AML-193 (cell line): ENCODE measurements at regions not wholly inside any gene's neighbourhood (a gene's known extent, or its start where the extent isn't known, plus 50 kb on each side); places are given as distances from the start of the nearest gene placed in this dataset.

ENCODE experiments used
- DNase-seq, 2 experiments: peaks; one replicate each; lab custom pipeline; 2025; lab: John Stamatoyannopoulos, UW

- DNase-seq = no peak
These were observed 843.6 kb downstream of the ADGRL2 start for GRCh38 chr1:82644186-82644915.

DNA sequence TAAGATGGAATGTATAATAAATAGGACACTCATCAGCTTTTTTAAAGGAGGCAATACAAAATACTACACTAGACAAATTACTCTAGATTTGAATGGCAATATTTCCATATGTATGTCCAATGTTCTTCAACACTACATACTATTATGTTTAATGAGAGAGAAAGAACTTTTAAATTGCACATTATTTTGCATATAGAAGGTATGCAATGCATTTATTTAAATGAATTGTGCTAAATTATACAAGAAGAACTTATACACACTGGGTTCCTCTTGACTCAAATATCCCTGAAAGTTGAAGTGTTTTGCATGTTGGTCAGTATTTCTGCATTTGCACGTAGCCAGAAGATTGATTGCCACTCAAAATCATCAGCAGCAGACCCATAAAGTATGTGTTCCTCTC, 839.6 kb downstream of the ADGRL2 start:
- no peak for DNase-seq

DNA sequence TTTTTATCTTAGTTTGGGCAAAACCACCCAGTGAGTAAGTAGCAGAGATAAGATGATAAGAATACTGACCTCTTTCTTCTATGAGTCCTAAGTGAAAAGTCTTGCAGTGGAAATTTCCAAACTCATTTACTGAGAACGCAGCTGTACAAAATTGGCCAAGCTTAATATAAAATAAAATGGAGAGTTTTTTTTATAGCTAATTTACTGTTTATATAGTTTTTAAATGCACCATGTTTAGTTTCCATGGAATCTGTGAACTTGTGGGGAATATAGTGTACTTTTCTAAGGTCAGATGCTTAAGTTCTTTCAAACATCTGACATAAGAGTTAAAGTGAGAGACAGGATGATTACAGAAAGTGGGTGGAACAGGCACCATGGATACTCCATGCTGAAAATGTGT, 833.5 kb downstream of the ADGRL2 start:
- DNase-seq = no peak

- no peak for DNase-seq
These were observed 831.4 kb downstream of the ADGRL2 start for GRCh38 chr1:82632155-82632554.

DNA sequence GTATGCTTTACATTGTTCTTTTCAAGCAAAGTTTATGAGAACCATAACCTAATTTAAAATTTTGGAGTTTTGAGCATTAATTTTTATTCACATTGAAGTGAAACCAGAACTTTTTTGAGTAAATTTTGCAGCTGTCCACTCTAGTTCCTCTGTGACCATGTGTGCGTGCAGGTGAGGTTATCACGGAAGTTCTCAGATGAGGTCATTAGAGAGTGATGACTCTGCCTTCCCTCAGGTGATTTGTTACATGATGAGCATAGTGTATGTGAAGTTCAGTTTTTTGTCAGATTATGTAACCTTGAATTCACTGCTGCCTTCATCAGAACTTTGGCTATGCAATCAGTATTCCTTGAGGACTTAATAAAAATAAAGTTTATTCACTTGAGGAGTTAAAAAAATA, 828.2 kb downstream of the ADGRL2 start:
- DNase-seq = no peak

DNA sequence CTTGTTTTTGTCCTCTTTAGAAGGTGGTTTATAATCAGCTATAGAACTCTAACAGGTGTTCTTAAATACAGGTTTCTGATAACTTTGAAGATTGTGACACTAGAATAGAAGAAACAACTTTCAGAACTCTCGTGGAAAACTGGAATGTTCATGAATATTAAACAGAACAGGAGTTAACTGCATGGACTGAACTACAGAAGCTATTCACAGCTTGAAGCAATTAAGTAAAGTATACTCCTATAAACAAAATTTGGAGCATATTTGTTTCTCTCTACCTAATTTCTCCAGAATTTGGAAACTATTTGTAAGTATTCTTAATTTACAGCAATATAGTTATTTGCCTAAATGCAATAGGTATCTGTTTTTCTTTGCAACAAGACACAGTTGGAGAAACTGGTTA, 824.8 kb downstream of the ADGRL2 start:
- DNase-seq = no peak

DNA sequence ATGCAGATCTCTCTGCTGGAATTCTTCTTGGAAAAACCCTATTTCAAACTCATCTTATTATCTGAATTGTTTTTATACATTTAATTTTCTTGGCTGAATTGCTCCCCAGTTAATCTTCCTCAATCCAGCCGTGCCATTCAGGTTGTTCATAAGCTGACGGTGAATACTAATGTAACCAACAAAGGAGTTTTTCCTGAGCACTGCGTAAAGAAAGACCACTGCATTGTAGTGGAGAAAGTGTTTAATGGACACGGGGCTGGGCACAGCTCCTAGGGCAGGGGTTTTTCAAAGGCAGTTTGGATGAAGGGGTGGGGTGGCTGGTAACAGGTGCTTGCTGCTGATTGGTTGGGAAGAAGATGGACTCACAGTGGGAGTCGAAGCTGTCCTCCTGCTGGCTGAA, 820.3 kb downstream of the ADGRL2 start:
- no peak for DNase-seq

GRCh38 chr1:82614090-82614489, 813.4 kb downstream of the ADGRL2 start:
- DNase-seq = no peak

DNA sequence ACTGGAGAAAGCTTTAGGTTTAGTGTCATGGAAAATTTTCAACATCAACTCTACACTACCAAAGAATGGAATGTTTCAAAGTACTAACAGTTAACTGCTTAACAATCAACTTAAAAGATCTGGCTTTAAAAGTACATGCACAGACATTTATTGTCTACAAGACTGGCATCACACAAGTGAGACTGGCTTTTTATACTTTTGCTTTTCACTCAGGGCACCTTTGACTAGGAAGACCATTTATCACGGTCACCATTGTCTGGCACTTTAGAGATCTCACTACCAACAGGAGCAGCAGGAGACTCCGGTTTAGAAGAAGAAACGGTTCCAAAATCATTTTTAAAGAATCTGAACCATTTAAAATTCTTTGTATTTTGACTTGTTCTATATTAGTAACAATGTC, 812.3 kb downstream of the ADGRL2 start:
- no peak for DNase-seq

DNA sequence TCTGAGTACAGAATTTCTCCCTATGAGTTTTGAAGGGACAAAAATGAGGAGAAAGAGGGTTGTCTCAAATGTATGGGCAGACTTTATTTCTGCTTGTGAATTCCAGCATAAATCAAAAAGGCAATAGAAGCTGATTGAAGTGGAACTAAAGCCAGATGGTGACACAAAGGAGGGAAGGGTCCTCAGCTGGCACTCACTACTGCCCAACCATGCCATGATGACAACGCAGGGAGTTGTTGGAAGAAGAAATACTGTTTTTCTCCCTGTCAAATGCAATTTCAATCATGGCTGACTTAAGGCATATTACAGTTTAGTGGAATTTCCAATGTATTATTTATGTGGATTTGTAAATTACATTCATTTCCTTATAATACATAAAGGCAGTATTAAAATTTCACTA, 805.8 kb downstream of the ADGRL2 start:
- DNase-seq = no peak

DNA sequence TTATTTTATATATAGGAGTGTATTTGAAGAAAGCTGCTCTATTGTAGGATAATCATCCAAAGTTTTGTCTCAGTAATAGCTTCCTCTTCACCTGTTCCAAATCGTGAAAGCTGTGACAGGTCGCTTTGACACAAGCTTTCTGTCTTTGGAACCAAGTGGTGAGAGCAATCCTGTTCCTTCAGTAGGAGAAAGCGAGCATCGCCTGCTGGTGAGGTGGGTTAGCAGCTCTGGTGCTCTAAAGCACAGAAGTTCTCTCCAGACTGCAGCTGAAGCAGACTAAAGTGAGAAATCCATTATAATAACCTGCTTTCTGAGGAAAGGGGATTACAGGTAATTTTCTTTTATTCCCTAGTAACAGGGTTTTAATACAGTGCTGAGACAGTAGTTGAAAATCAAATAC, 803.8 kb downstream of the ADGRL2 start:
- no peak for DNase-seq

GRCh38 chr1:82600314-82600713, 799.6 kb downstream of the ADGRL2 start:
- no peak for DNase-seq

DNA sequence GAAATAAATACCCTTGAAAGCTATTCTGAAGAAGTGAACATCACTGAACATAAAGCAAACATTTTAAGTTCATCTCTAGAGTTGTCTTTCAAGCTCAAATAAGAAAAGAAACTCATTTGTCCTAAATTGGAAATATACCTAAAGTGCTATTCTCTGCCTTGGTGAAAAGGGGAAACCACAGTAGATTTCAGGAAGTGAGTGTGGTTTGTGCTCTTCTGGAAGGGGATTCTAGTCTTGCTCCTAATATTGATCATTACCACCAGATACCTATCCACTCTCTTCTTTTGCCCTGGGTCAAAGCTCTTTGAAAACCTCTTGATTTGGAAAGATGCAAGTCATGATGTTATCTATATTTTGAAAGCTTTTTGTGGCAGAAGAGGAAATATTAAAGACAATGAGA, 798.1 kb downstream of the ADGRL2 start:
- peak in 1 of 2 experiments; percentile 0 for DNase-seq

GRCh38 chr1:82598337-82598736, 797.6 kb downstream of the ADGRL2 start:
- DNase-seq = no peak

- no peak for DNase-seq
These were observed 796.9 kb downstream of the ADGRL2 start for GRCh38 chr1:82597649-82598048.

GRCh38 chr1:82597141-82597540, 796.4 kb downstream of the ADGRL2 start:
- DNase-seq = no peak

GRCh38 chr1:82593561-82593960, 792.8 kb downstream of the ADGRL2 start:
- no peak for DNase-seq

DNA sequence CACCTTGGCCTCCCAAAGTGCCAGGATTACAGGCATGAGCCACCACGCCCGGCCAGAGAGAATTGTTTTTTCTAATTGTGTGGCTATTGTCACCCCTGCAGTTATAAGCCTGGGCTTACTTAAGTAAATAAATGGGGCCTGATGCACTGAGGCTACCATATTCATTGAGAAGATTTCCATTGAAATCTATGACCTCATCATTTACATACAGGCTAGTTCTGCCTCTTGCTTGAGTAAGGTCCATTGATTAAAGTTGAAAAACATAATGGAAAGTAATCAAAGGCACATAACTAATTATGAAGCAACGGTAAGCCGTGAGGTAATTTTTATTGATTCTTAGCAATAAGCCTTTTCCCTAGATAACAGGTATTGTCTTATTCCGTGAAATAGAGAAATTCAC, 788.9 kb downstream of the ADGRL2 start:
- DNase-seq = no peak

GRCh38 chr1:82587371-82587770, 786.6 kb downstream of the ADGRL2 start:
- no peak for DNase-seq

DNA sequence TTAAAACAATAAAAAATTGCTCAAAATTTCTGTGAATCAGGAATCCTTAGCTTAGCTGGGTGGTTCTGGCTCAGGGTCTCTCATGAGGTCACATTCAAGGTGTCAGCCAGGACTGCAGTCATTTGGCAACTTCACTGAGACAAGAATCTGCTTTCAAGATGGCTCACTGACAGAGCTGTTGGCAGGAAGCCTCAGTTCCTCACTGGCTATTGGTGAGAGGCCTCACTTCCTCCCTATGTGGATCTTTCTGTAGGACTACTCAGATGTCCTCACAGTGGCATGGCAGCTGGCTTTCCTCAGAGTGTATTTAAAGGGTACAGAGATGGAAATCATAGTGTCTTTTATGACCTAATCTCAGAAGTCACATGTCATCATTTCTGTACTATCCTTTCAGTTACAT, 785.7 kb downstream of the ADGRL2 start:
- no peak for DNase-seq

- no peak for DNase-seq
These were observed 781.6 kb downstream of the ADGRL2 start for GRCh38 chr1:82582347-82582746.

GRCh38 chr1:82578086-82578726, 777.5 kb downstream of the ADGRL2 start:
- no peak for DNase-seq

DNA sequence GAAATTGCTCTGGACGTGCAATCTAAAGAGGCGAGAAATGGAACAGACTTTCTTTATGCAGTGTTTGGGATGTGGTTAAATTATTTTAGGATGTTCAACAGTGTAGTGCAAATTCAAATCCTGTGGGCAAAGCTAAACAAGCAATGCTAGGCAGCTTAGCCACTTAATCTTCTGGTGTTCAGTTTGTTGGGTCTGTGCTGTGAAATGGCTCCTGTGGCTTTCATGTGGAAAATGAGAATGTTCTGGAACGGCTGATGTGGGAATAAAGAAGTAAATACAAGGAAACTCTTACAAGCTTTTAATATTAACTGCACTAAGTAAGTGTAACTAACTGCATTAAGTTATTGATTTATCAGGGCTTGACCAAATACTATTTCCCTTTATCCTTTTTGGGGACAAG, 766.6 kb downstream of the ADGRL2 start:
- DNase-seq = no peak

- DNase-seq = no peak
These were observed 764.8 kb downstream of the ADGRL2 start for GRCh38 chr1:82565546-82565945.
